ENCODE measurements at regions not wholly inside any gene's neighbourhood (a gene's known extent, or its start where the extent isn't known, plus 50 kb on each side); places are given as distances from the start of the nearest gene placed in this dataset.

- no peaks in the 10 kb centered on the region for H3K27me3 ChIP-seq (ENCODE audit: control insufficient read depth in 1 of 2, insufficient read depth in 2 of 2, low read length in 2 of 2)
- H3K9me3 ChIP-seq (ENCODE audit: control insufficient read depth in 2 of 2, low read length in 2 of 2), result no peaks in the 10 kb centered on the region
- no peaks in the 10 kb centered on the region for H3K36me3 ChIP-seq (ENCODE audit: control insufficient read depth in 2 of 2, insufficient read depth in 2 of 2, low read length in 2 of 2)
- no peak overlapping the region for H3K9ac ChIP-seq (ENCODE audit: low read length in 2 of 2)
- no peak overlapping the region for H3K4me3 ChIP-seq (ENCODE audit: low read length in 2 of 2)
- no peak overlapping the region for H3K27ac ChIP-seq (ENCODE audit: low read length)
- H3K4me1 ChIP-seq (ENCODE audit: control insufficient read depth, insufficient read depth, low read length), result no peaks in the 10 kb centered on the region
These were observed 468.1 kb upstream of the MARCKS start for GRCh38 chr6:113388996-113389395.

- Histone ChIP-seq H3K9ac (ENCODE audit: low read length in 2 of 2) (no peak overlapping the region), H3K27me3 (ENCODE audit: control insufficient read depth in 1 of 2, insufficient read depth in 2 of 2, low read length in 2 of 2) (no peaks in the 10 kb centered on the region), H3K4me3 (ENCODE audit: low read length in 2 of 2) (no peak overlapping the region), H3K27ac (ENCODE audit: low read length) (no peak overlapping the region), H3K36me3 (ENCODE audit: control insufficient read depth in 2 of 2, insufficient read depth in 2 of 2, low read length in 2 of 2) (no peaks in the 10 kb centered on the region), H3K9me3 (ENCODE audit: control insufficient read depth in 2 of 2, low read length in 2 of 2) (no peaks in the 10 kb centered on the region), H3K4me1 (ENCODE audit: control insufficient read depth, insufficient read depth, low read length) (no peaks in the 10 kb centered on the region)
These were observed 464.5 kb upstream of the MARCKS start for GRCh38 chr6:113392551-113393055.

- Histone ChIP-seq H3K9me3 (ENCODE audit: control insufficient read depth in 2 of 2, low read length in 2 of 2) (no peaks in the 10 kb centered on the region), H3K36me3 (ENCODE audit: control insufficient read depth in 2 of 2, insufficient read depth in 2 of 2, low read length in 2 of 2) (no peaks in the 10 kb centered on the region), H3K4me1 (ENCODE audit: control insufficient read depth, insufficient read depth, low read length) (no peaks in the 10 kb centered on the region), H3K27me3 (ENCODE audit: control insufficient read depth in 1 of 2, insufficient read depth in 2 of 2, low read length in 2 of 2) (no peaks in the 10 kb centered on the region), H3K4me3 (ENCODE audit: low read length in 2 of 2) (no peak overlapping the region), H3K9ac (ENCODE audit: low read length in 2 of 2) (no peak overlapping the region), H3K27ac (ENCODE audit: low read length) (no peak overlapping the region)
These were observed 462.9 kb upstream of the MARCKS start for GRCh38 chr6:113394216-113394615.

- H3K27ac ChIP-seq (ENCODE audit: low read length), result no peak overlapping the region
- no peaks in the 10 kb centered on the region for H3K9me3 ChIP-seq (ENCODE audit: control insufficient read depth in 2 of 2, low read length in 2 of 2)
- H3K4me3 ChIP-seq (ENCODE audit: low read length in 2 of 2), result no peak overlapping the region
- no peaks in the 10 kb centered on the region for H3K36me3 ChIP-seq (ENCODE audit: control insufficient read depth in 2 of 2, insufficient read depth in 2 of 2, low read length in 2 of 2)
- H3K27me3 ChIP-seq (ENCODE audit: control insufficient read depth in 1 of 2, insufficient read depth in 2 of 2, low read length in 2 of 2), result no peaks in the 10 kb centered on the region
- H3K9ac ChIP-seq (ENCODE audit: low read length in 2 of 2), result no peak overlapping the region
- H3K4me1 ChIP-seq (ENCODE audit: control insufficient read depth, insufficient read depth, low read length), result no peaks in the 10 kb centered on the region
These were observed 462.4 kb upstream of the MARCKS start for GRCh38 chr6:113394729-113395128.

- H3K9ac ChIP-seq (ENCODE audit: low read length in 2 of 2), result no peak overlapping the region
- H3K36me3 ChIP-seq (ENCODE audit: control insufficient read depth in 2 of 2, insufficient read depth in 2 of 2, low read length in 2 of 2), result no peaks in the 10 kb centered on the region
- no peak overlapping the region for H3K27ac ChIP-seq (ENCODE audit: low read length)
- no peaks in the 10 kb centered on the region for H3K4me1 ChIP-seq (ENCODE audit: control insufficient read depth, insufficient read depth, low read length)
- H3K27me3 ChIP-seq (ENCODE audit: control insufficient read depth in 1 of 2, insufficient read depth in 2 of 2, low read length in 2 of 2), result no peaks in the 10 kb centered on the region
- H3K4me3 ChIP-seq (ENCODE audit: low read length in 2 of 2), result no peak overlapping the region
- H3K9me3 ChIP-seq (ENCODE audit: control insufficient read depth in 2 of 2, low read length in 2 of 2), result no peaks in the 10 kb centered on the region
These were observed 460.4 kb upstream of the MARCKS start for GRCh38 chr6:113396730-113397129.

- no peak overlapping the region for H3K9ac ChIP-seq (ENCODE audit: low read length in 2 of 2)
- no peaks in the 10 kb centered on the region for H3K27me3 ChIP-seq (ENCODE audit: control insufficient read depth in 1 of 2, insufficient read depth in 2 of 2, low read length in 2 of 2)
- H3K9me3 ChIP-seq (ENCODE audit: control insufficient read depth in 2 of 2, low read length in 2 of 2), result no peaks in the 10 kb centered on the region
- H3K27ac ChIP-seq (ENCODE audit: low read length), result no peak overlapping the region
- H3K36me3 ChIP-seq (ENCODE audit: control insufficient read depth in 2 of 2, insufficient read depth in 2 of 2, low read length in 2 of 2), result no peaks in the 10 kb centered on the region
- no peak overlapping the region for H3K4me3 ChIP-seq (ENCODE audit: low read length in 2 of 2)
- no peaks in the 10 kb centered on the region for H3K4me1 ChIP-seq (ENCODE audit: control insufficient read depth, insufficient read depth, low read length)
These were observed 459.9 kb upstream of the MARCKS start for GRCh38 chr6:113397236-113397635.

- H3K27ac ChIP-seq (ENCODE audit: low read length), result no peak overlapping the region
These were observed 455.9 kb upstream of the MARCKS start for GRCh38 chr6:113401231-113401630.

GRCh38 chr6:113402544-113402943, 454.6 kb upstream of the MARCKS start:
- Histone ChIP-seq H3K4me1 (ENCODE audit: control insufficient read depth, insufficient read depth, low read length) (no peaks in the 10 kb centered on the region), H3K27me3 (ENCODE audit: control insufficient read depth in 1 of 2, insufficient read depth in 2 of 2, low read length in 2 of 2) (no peaks in the 10 kb centered on the region), H3K4me3 (ENCODE audit: low read length in 2 of 2) (no peak overlapping the region), H3K27ac (ENCODE audit: low read length) (no peak overlapping the region), H3K9me3 (ENCODE audit: control insufficient read depth in 2 of 2, low read length in 2 of 2) (no peaks in the 10 kb centered on the region), H3K9ac (ENCODE audit: low read length in 2 of 2) (no peak overlapping the region), H3K36me3 (ENCODE audit: control insufficient read depth in 2 of 2, insufficient read depth in 2 of 2, low read length in 2 of 2) (no peaks in the 10 kb centered on the region)

More at GRCh38 chr6:113401231-113401630, 455.9 kb upstream of the MARCKS start:
- no peaks in the 10 kb centered on the region for H3K9me3 ChIP-seq (ENCODE audit: control insufficient read depth in 2 of 2, low read length in 2 of 2)
- no peaks in the 10 kb centered on the region for H3K27me3 ChIP-seq (ENCODE audit: control insufficient read depth in 1 of 2, insufficient read depth in 2 of 2, low read length in 2 of 2)
- no peak overlapping the region for H3K4me3 ChIP-seq (ENCODE audit: low read length in 2 of 2)
- H3K36me3 ChIP-seq (ENCODE audit: control insufficient read depth in 2 of 2, insufficient read depth in 2 of 2, low read length in 2 of 2), result no peaks in the 10 kb centered on the region
- H3K9ac ChIP-seq (ENCODE audit: low read length in 2 of 2), result no peak overlapping the region
- H3K4me1 ChIP-seq (ENCODE audit: control insufficient read depth, insufficient read depth, low read length), result no peaks in the 10 kb centered on the region

- Histone ChIP-seq H3K36me3 (ENCODE audit: control insufficient read depth in 2 of 2, insufficient read depth in 2 of 2, low read length in 2 of 2) (no peaks in the 10 kb centered on the region), H3K4me3 (ENCODE audit: low read length in 2 of 2) (no peak overlapping the region), H3K27ac (ENCODE audit: low read length) (no peak overlapping the region), H3K9me3 (ENCODE audit: control insufficient read depth in 2 of 2, low read length in 2 of 2) (no peaks in the 10 kb centered on the region), H3K4me1 (ENCODE audit: control insufficient read depth, insufficient read depth, low read length) (no peaks in the 10 kb centered on the region), H3K9ac (ENCODE audit: low read length in 2 of 2) (no peak overlapping the region), H3K27me3 (ENCODE audit: control insufficient read depth in 1 of 2, insufficient read depth in 2 of 2, low read length in 2 of 2) (no peaks in the 10 kb centered on the region)
These were observed 453.1 kb upstream of the MARCKS start for GRCh38 chr6:113403966-113404595.

- Histone ChIP-seq H3K27ac (ENCODE audit: low read length) (no peak overlapping the region), H3K27me3 (ENCODE audit: control insufficient read depth in 1 of 2, insufficient read depth in 2 of 2, low read length in 2 of 2) (no peaks in the 10 kb centered on the region), H3K36me3 (ENCODE audit: control insufficient read depth in 2 of 2, insufficient read depth in 2 of 2, low read length in 2 of 2) (no peaks in the 10 kb centered on the region), H3K9ac (ENCODE audit: low read length in 2 of 2) (no peak overlapping the region), H3K4me1 (ENCODE audit: control insufficient read depth, insufficient read depth, low read length) (no peaks in the 10 kb centered on the region), H3K4me3 (ENCODE audit: low read length in 2 of 2) (no peak overlapping the region), H3K9me3 (ENCODE audit: control insufficient read depth in 2 of 2, low read length in 2 of 2) (no peaks in the 10 kb centered on the region)
These were observed 451.7 kb upstream of the MARCKS start for GRCh38 chr6:113405326-113406047.
